GM21576 (cell line): ENCODE measurements at regions not wholly inside any gene's neighbourhood (a gene's known extent, or its start where the extent isn't known, plus 50 kb on each side); places are given as distances from the start of the nearest gene placed in this dataset.

Experiments
- ATAC-seq: cut with Tn5 transposase; IDR thresholded peaks from one replicate; pipeline ENCODE4 v1.9.1; 2021; ENCODE audit warnings: mild to moderate bottlenecking, moderate library complexity; ENCODE audit not compliant: unreplicated experiment

DNA sequence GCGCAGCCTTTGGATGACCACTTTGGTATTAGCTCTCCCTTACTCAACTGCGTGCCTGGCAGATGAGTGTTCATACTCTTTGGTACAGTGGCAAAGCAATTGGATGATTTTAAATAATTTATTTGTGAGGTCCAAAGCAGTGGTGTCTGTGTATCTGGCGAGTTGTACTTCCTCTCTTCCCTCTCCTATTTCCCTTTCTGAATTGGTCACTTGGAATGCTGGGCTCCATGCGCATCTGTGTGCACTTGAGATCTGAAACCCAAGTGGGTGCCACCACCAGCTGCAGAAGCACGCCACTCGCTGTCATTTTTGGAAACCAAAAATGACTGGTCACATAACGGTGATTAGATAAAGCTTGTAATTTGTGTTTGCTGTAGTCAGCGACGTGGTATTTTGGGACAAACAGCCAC lies 386.0 kb upstream of the KLF4 start:
- ATAC-seq: peak; percentile 52

- ATAC-seq: peak; percentile 74
These were observed 385.2 kb upstream of the KLF4 start for GRCh38 chr9:107874591-107875369.

- peak; percentile 31 for ATAC-seq
These were observed 384.6 kb upstream of the KLF4 start for GRCh38 chr9:107874137-107874536.

DNA sequence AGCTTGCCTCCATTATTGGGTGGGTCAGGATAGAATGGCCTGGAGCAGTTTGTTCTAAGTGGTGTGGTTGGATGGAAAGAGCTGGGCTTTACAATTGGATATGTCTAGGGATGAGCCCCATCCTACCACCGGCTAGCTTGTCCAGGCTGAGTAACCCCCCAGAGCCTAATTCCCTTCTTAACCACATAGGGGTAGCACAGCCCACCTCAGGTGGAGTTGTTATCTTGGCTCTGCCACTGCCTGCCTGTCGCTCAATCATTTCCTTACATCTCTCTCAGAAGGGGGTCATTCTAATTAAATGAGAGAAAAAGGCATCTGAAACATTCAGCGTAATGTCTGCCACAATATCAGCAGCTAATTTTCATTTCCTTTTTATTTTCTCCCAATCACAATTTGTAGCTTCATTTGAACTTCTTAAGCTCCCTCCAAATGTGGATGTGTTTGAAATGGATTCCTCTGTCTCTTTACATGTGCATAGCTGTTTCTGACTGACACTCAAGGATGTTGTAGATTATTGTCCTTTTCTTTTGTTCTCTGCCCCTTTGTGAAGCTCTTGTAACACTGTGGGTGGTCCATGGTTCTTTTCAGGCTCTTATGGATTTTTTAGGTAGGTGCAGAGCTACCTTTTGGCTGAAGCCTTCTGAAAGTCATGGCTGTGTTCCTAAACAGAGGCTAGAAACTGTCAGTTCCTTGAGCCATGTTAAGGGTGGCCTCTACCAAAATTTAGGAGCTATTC lies 383.1 kb upstream of the KLF4 start:
- no peak for ATAC-seq

DNA sequence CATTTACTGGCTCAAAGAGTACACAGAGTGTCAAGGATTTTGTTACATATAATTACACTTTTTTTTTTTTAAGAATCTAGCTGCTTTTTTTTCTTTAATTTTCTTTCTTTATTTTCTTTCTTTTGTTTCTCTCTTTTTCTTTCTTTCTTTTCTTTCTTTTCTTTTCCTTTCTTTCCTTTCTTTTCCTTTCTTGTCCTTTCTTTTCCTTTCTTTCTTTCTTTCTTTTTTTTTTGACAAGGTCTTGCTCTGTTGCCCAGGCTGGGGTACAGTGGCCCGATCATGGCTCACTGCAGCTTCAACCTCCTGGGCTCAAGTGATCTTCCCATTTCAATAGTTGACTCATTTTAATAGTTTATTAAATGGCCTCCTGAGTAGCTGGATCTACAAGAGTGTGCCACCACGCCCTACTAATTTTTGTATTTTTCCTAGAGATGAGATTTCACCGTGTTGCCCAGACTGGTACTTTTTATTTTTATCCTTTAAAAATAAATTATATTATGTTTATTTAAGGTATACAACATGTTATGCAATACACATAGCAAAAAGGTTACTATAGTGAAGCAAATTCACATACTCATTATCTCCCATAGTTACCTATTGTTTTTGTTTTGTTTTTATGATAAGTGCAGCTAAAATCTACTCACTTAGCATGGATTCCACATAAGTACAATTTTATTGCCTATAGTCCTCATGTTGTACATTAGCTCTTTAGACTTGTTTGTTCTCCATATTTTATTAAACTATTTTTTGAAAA lies 381.5 kb upstream of the KLF4 start:
- no peak for ATAC-seq

GRCh38 chr9:107870221-107870620 lies 380.7 kb upstream of the KLF4 start:
- no peak for ATAC-seq

GRCh38 chr9:107869111-107869510 lies 379.5 kb upstream of the KLF4 start:
- ATAC-seq: no peak

- no peak for ATAC-seq
These were observed 378.6 kb upstream of the KLF4 start for GRCh38 chr9:107868186-107868585.

DNA sequence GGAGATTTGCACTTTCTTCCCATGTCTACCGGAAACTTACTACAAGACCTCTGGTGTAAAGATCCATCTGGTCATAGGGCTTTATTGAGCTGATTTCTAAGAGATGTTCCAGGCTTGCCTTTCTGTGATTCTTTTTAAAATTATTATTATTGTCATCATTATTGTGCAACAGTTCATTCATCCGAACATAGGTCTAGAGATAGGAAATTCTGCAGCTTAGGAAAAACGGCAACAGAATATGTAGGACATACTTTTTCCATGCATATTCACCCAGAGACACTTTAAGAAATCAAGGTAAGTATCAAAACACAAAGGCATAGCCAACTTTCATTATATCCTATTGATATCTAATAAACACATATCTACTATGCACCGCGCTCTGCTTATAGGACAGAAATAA lies 378.2 kb upstream of the KLF4 start:
- no peak for ATAC-seq

GRCh38 chr9:107866711-107867311 lies 377.2 kb upstream of the KLF4 start:
- no peak for ATAC-seq

DNA sequence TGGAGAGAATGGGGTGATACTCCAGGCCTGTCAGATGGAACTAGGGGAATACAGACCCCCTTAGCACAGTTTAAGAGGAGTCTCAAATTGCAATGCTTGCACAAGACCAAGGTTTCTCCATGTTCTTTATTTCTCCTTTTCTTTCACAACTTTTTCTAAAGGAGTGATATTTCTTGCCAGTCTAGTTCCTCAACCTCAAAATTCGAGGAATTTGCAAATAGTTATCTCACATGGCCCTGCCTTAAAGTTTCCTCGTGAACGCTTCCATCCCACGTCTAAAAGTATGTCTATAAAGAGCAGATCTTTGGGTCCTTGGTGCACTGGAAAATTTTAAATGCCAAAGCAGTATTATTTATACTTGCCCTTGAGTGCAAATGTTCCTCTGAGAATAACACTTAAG lies 373.8 kb upstream of the KLF4 start:
- no peak for ATAC-seq

- ATAC-seq: no peak
These were observed 373.3 kb upstream of the KLF4 start for GRCh38 chr9:107862881-107863280.

DNA sequence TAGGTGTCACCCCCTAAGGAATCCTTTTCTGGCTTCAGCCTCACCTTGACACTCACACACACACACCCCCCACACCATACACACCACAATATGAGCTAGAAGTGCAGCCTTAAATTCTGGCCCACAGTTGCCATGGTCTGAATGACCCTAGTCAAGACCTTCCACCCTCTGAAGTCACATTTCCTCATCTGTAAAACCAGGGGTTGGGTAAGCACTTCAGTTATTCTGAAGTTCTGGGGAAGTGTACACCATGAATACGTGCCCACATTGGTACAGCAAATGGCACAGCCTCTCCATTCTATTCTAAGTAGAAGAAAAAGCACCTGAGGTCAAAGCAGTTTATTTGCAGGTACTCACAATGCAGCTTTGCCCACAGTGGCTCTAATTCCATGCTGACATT lies 372.8 kb upstream of the KLF4 start:
- no peak for ATAC-seq

GRCh38 chr9:107861075-107861474 lies 371.5 kb upstream of the KLF4 start:
- no peak for ATAC-seq

- ATAC-seq: no peak
These were observed 368.7 kb upstream of the KLF4 start for GRCh38 chr9:107858260-107858659.

- ATAC-seq: no peak
These were observed 367.1 kb upstream of the KLF4 start for GRCh38 chr9:107856633-107857032.

GRCh38 chr9:107855164-107855563 lies 365.6 kb upstream of the KLF4 start:
- ATAC-seq: no peak

DNA sequence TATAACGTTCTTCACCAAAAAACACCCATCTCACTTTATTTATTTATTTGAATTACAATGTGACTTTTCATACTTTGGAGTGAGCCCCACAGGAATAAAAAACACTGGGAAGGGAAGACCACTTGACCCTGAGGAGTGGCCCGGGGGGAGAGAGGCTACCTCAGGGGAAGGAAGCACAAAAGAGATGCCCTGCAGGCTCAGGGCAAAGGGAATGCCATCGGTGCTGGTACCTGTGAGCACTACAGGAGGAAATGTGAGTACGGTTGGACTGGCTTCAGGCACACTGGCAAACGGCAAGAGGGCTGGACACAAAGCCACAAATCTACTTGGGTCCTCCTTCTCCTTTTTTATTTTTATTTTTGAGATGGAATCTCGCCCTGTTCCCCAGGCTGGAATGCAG lies 363.9 kb upstream of the KLF4 start:
- no peak for ATAC-seq

GRCh38 chr9:107852891-107853290 lies 363.3 kb upstream of the KLF4 start:
- no peak for ATAC-seq

DNA sequence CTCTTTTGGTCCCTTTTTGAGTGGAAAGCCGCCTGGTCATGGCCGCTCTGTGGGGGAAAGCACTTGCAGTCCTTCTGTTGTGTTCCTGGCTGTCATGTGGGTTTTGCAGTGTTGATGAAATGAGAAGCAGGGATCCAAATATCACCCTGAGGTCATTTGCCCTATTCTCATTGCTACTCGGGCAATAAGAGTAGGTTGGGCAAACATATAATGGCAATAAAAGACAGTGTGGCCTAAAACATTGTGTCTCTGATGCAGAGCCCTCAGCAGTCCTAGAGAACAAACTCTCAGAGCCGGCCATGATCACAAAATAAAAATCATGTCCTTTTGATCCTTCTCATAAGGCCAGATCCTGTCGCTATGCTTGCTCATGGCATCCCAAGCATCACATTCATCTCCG lies 361.1 kb upstream of the KLF4 start:
- ATAC-seq: no peak
